GM21723 (cell line): ENCODE measurements at regions not wholly inside any gene's neighbourhood (a gene's known extent, or its start where the extent isn't known, plus 50 kb on each side); places are given as distances from the start of the nearest gene placed in this dataset.
"Not testable (repeated sequence)": the region's sequence is repeated elsewhere in the genome, so short reads cannot be mapped to it uniquely, and the experiment has no call there.

Experiments
- ATAC-seq: cut with Tn5 transposase; IDR thresholded peaks from one replicate; pipeline ENCODE4 v1.9.1; 2021; ENCODE audit warnings: mild to moderate bottlenecking, moderate library complexity; ENCODE audit not compliant: unreplicated experiment

- ATAC-seq, result no peak
Observed at GRCh38 chr7:88615336-88615735, 144.2 kb upstream of the ZNF804B start.

GRCh38 chr7:88614736-88615135, 144.8 kb upstream of the ZNF804B start:
- no peak for ATAC-seq

GRCh38 chr7:88610942-88611341, 148.6 kb upstream of the ZNF804B start:
- ATAC-seq, result no peak

- ATAC-seq, result no peak
Observed at GRCh38 chr7:88600695-88601094, 158.8 kb upstream of the ZNF804B start.

GRCh38 chr7:88599528-88599927, 160.0 kb upstream of the ZNF804B start:
- no peak for ATAC-seq

- ATAC-seq, result no peak
Observed at GRCh38 chr7:88597941-88598425, 161.5 kb upstream of the ZNF804B start.

GRCh38 chr7:88590963-88591362, 168.5 kb upstream of the ZNF804B start:
- ATAC-seq, result no peak

- no peak for ATAC-seq
Observed at GRCh38 chr7:88589927-88590326, 169.6 kb upstream of the ZNF804B start.

GRCh38 chr7:88586890-88587289, 172.6 kb upstream of the ZNF804B start:
- ATAC-seq, result no peak

GRCh38 chr7:88586219-88586618, 173.3 kb upstream of the ZNF804B start:
- ATAC-seq, result no peak

GRCh38 chr7:88576720-88577119, 182.8 kb upstream of the ZNF804B start:
- ATAC-seq, result no peak

- no peak for ATAC-seq
Observed at GRCh38 chr7:88566162-88566729, 193.3 kb upstream of the ZNF804B start.

- no peak for ATAC-seq
Observed at GRCh38 chr7:88565401-88565800, 194.1 kb upstream of the ZNF804B start.

GRCh38 chr7:88556441-88556840, 203.1 kb upstream of the ZNF804B start:
- not testable (repeated sequence) for ATAC-seq

GRCh38 chr7:88554847-88555246, 204.7 kb upstream of the ZNF804B start:
- not testable (repeated sequence) for ATAC-seq

- ATAC-seq, result no peak
Observed at GRCh38 chr7:88548399-88548798, 211.1 kb upstream of the ZNF804B start.

GRCh38 chr7:88546808-88547207, 212.7 kb upstream of the ZNF804B start:
- ATAC-seq, result no peak

GRCh38 chr7:88545663-88546062, 213.8 kb upstream of the ZNF804B start:
- ATAC-seq, result no peak

GRCh38 chr7:88540012-88540411, 219.5 kb upstream of the ZNF804B start:
- ATAC-seq, result no peak

GRCh38 chr7:88539518-88539917, 220.0 kb upstream of the ZNF804B start:
- no peak for ATAC-seq

GRCh38 chr7:88523645-88524044, 217.0 kb upstream of the STEAP4 start:
- ATAC-seq, result no peak

GRCh38 chr7:88522771-88523293, 216.1 kb upstream of the STEAP4 start:
- no peak for ATAC-seq

- no peak for ATAC-seq
Observed at GRCh38 chr7:88516429-88516828, 209.7 kb upstream of the STEAP4 start.
